ENCODE measurements at regions not wholly inside any gene's neighbourhood (a gene's known extent, or its start where the extent isn't known, plus 50 kb on each side); places are given as distances from the start of the nearest gene placed in this dataset.

DNA sequence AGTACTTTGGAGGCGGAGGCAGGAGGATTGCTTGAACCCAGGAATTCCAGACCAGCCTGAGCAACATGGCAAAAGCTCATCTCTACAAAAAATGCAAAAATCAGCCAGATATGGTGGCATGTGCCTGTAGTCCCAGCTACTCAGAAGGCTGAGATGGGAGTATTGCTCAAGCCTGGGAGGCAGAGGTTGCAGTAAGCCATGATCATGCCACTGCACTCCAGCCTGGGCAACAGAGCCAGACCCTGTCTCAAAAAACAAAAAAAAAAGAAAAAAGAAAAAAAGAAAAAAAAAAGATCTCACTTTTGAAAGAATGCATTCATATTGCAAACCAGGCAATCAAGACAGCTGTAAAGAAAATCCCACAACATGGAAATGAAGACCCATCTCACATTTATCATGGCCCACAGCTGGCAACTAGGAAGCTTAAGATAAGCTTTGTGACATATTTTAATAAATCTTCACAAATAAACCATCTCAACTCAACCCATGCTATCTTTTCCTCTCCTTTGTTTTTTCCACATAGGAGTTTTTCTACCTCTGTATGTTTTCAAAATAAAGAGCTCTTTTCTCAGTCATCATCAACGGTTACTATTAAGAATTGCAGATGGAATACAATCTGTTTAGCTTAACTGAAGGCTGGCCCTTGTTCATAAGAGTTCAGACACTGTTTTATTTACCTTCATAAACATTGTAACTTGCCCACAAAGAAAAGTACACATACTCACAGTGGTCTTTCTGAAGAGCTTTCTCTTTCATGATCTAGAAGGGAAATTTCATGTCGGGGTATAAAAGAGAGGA is 137.0 kb downstream of the MREG start:
- TF ChIP-seq CTCF (IDR thresholded peaks at IDR 0.05): no peak
- Mint-ChIP-seq H3K27me3 (ENCODE audit: low read depth in 2 of 2) (peaks cover 11 to 42% of the 10 kb centered on the region in 2 donors), H3K4me1 (no peaks in the 10 kb centered on the region), H3K27ac (no peak overlapping the region), H3K36me3 (no peaks in the 10 kb centered on the region), H3K9me3 (no peaks in the 10 kb centered on the region), H3K4me3 (no peak overlapping the region)
- no peaks in the 10 kb centered on the region for H3K4me1 ChIP-seq (ENCODE audit: control insufficient read depth, insufficient read depth, low read length)
- 92% methylated on average over 3 of the region's 3 CpGs for WGBS (ENCODE audit: insufficient coverage)
- H3K4me3 ChIP-seq (ENCODE audit: low read length): no peak overlapping the region
- H3K36me3 ChIP-seq (ENCODE audit: control insufficient read depth, insufficient read depth, low read length): no peaks in the 10 kb centered on the region
- intact Hi-C loops (cut with micrococcal nuclease): no loop called here
- ATAC-seq (no peak), DNase-seq (no peak)
- H3K27me3 ChIP-seq (ENCODE audit: control insufficient read depth, insufficient read depth, low read length): no peaks in the 10 kb centered on the region
- no peaks in the 10 kb centered on the region for H3K9me3 ChIP-seq (ENCODE audit: control insufficient read depth, insufficient read depth, low read length)
- no peak overlapping the region for H3K27ac ChIP-seq (ENCODE audit: low read length)

GRCh38 chr2:215874418-215874817 is 138.9 kb downstream of the MREG start:
- intact Hi-C loops (cut with micrococcal nuclease): no loop called here
- no peak for TF ChIP-seq CTCF (IDR thresholded peaks at IDR 0.05)
- H3K27ac Mint-ChIP-seq: no peak overlapping the region
- peaks cover 9 to 37% of the 10 kb centered on the region in 2 donors for H3K27me3 Mint-ChIP-seq (ENCODE audit: low read depth in 2 of 2)
- H3K9me3 ChIP-seq (ENCODE audit: control insufficient read depth, insufficient read depth, low read length): no peaks in the 10 kb centered on the region
- DNase-seq: no peak
- H3K27me3 ChIP-seq (ENCODE audit: control insufficient read depth, insufficient read depth, low read length): no peaks in the 10 kb centered on the region
- WGBS (ENCODE audit: insufficient coverage): 75% methylated on average over 1 of the region's 2 CpGs
- H3K27ac ChIP-seq (ENCODE audit: low read length): no peak overlapping the region
- H3K9me3 Mint-ChIP-seq: no peaks in the 10 kb centered on the region
- no peaks in the 10 kb centered on the region for H3K4me1 Mint-ChIP-seq
- H3K4me3 ChIP-seq (ENCODE audit: low read length): no peak overlapping the region
- H3K36me3 ChIP-seq (ENCODE audit: control insufficient read depth, insufficient read depth, low read length): no peaks in the 10 kb centered on the region
- no peaks in the 10 kb centered on the region for H3K36me3 Mint-ChIP-seq
- H3K4me1 ChIP-seq (ENCODE audit: control insufficient read depth, insufficient read depth, low read length): no peaks in the 10 kb centered on the region
- H3K4me3 Mint-ChIP-seq: no peak overlapping the region
- ATAC-seq: no peak

DNA sequence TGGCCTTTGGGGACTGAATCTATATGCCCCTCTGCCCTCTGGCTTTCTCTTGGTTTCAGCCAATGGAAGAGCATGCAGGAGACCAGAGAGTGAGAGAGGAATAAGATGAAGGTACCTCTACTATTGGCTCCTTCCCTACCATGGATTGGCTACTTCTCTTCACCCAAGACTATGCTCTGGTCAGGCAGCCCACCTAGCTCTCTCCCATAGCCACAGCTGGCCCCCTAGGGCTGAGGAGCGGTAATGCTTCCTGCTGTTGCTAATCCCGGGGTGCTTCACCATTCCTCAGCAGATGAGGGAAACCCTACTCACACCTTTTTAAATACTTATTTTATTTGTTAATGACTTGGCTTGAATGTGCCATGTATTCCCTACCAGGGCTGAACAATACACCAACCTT is 142.4 kb downstream of the MREG start:
- DNase-seq: no peak
- Mint-ChIP-seq H3K36me3 (no peaks in the 10 kb centered on the region), H3K27me3 (ENCODE audit: low read depth in 2 of 2) (peaks cover 18 to 37% of the 10 kb centered on the region in 2 donors), H3K4me3 (no peak overlapping the region), H3K4me1 (no peaks in the 10 kb centered on the region), H3K9me3 (no peaks in the 10 kb centered on the region), H3K27ac (no peak overlapping the region)
- no peaks in the 10 kb centered on the region for H3K27me3 ChIP-seq (ENCODE audit: control insufficient read depth, insufficient read depth, low read length)
- H3K4me1 ChIP-seq (ENCODE audit: control insufficient read depth, insufficient read depth, low read length): no peaks in the 10 kb centered on the region
- ATAC-seq: no peak
- WGBS (ENCODE audit: insufficient coverage): 100% methylated on average over 1 of the region's 2 CpGs
- H3K36me3 ChIP-seq (ENCODE audit: control insufficient read depth, insufficient read depth, low read length): no peaks in the 10 kb centered on the region
- no peak for TF ChIP-seq CTCF (IDR thresholded peaks at IDR 0.05)
- intact Hi-C loops (cut with micrococcal nuclease): no loop called here
- no peak overlapping the region for H3K27ac ChIP-seq (ENCODE audit: low read length)
- H3K4me3 ChIP-seq (ENCODE audit: low read length): no peak overlapping the region
- no peaks in the 10 kb centered on the region for H3K9me3 ChIP-seq (ENCODE audit: control insufficient read depth, insufficient read depth, low read length)

- H3K4me3 ChIP-seq (ENCODE audit: low read length): no peak overlapping the region
- Mint-ChIP-seq H3K36me3 (no peaks in the 10 kb centered on the region), H3K4me1 (no peaks in the 10 kb centered on the region), H3K9me3 (no peaks in the 10 kb centered on the region), H3K4me3 (no peak overlapping the region), H3K27me3 (ENCODE audit: low read depth in 2 of 2) (peaks cover 16 to 32% of the 10 kb centered on the region in 2 donors), H3K27ac (no peak overlapping the region)
- no peaks in the 10 kb centered on the region for H3K27me3 ChIP-seq (ENCODE audit: control insufficient read depth, insufficient read depth, low read length)
- no peaks in the 10 kb centered on the region for H3K4me1 ChIP-seq (ENCODE audit: control insufficient read depth, insufficient read depth, low read length)
- ATAC-seq (no peak), DNase-seq (no peak)
- H3K36me3 ChIP-seq (ENCODE audit: control insufficient read depth, insufficient read depth, low read length): no peaks in the 10 kb centered on the region
- no peak for TF ChIP-seq CTCF (IDR thresholded peaks at IDR 0.05)
- intact Hi-C loops (cut with micrococcal nuclease): no loop called here
- 97% methylated on average over 3 of the region's 3 CpGs for whole genome bisulfite sequencing (ENCODE audit: insufficient coverage)
- no peak overlapping the region for H3K27ac ChIP-seq (ENCODE audit: low read length)
- H3K9me3 ChIP-seq (ENCODE audit: control insufficient read depth, insufficient read depth, low read length): no peaks in the 10 kb centered on the region
Observed at GRCh38 chr2:215870088-215870490, 143.3 kb downstream of the MREG start.

Data from natural killer cell (primary cell).